B cell (primary cell): ENCODE measurements at regions not wholly inside any gene's neighbourhood (a gene's known extent, or its start where the extent isn't known, plus 50 kb on each side); places are given as distances from the start of the nearest gene placed in this dataset.

Experiments used
- ATAC-seq: fragments of 200-7000 bp; cut with Tn5 transposase; one replicate; pipeline ENCODE4 v1.10.0; 2021; ENCODE audit warnings: low read depth, mild to moderate bottlenecking, moderate number of reproducible peaks, moderate library complexity
- CTCF ChIA-PET: fragments of 350-600 bp; sonication (Branson Sonifier 250); formaldehyde crosslinking; loops from one replicate; lab custom pipeline; 2021; ENCODE audit warnings: antibody characterized with exemption, inconsistent platforms; lab: Charles Lee
- POLR2A ChIA-PET: fragments of 350-600 bp; sonication (Branson Sonifier 250); formaldehyde crosslinking; loops from one replicate; lab custom pipeline; 2021; ENCODE audit warnings: antibody characterized with exemption; lab: Charles Lee
- DNase-seq: peaks from one replicate; pipeline ENCODE4 v3.0.0; 2013
- H2AFZ ChIP-seq: 2 replicates; pipeline ENCODE4 v1.6.1; 2012; ENCODE audit warnings: mild to moderate bottlenecking, low read depth, low read length; ENCODE audit not compliant: insufficient read depth, poor library complexity, severe bottlenecking
- H3K27ac ChIP-seq, 2 donors: 1 replicate in 1 of 2; 2 replicates in 1 of 2; pipeline ENCODE4 v1.5.1; 2012 to 2013; ENCODE audit warnings: low read length in 2 of 2, mild to moderate bottlenecking in 2 of 2, moderate library complexity in 1 of 2
- H3K27me3 ChIP-seq, 4 experiments: fragments of 200-600 bp in 1 of 4; sonication (generic) in 1 of 4; replicated peaks in 1 of 4; 1 replicate in 2 of 4; 2 replicates in 2 of 4; pipeline versions ENCODE4 v1.6.1 to v1.7.0; 2013 to 2016; ENCODE audit warnings: low read length in 3 of 4, mild to moderate bottlenecking in 2 of 4, mixed read lengths in 1 of 4, moderate library complexity in 1 of 4; ENCODE audit not compliant: insufficient read depth in 4 of 4, control insufficient read depth in 3 of 4; ENCODE audit errors: control extremely low read depth in 1 of 4
- H3K36me3 ChIP-seq, 2 experiments: replicated peaks in 1 of 2; 1 replicate in 1 of 2; 2 replicates in 1 of 2; pipeline versions ENCODE4 v1.6.1 to v1.7.1; 2013; ENCODE audit warnings: low read length in 1 of 2; ENCODE audit not compliant: insufficient read depth in 2 of 2, control insufficient read depth in 1 of 2; ENCODE audit errors: control extremely low read depth in 1 of 2, extremely low read depth in 1 of 2
- H3K4me1 ChIP-seq, 2 donors: fragments of 200-600 bp in 1 of 2; sonication (generic) in 1 of 2; 1 replicate in 1 of 2; 2 replicates in 1 of 2; pipeline versions ENCODE4 v1.5.1 to v1.6.1; 2013 to 2017; ENCODE audit warnings: low read length in 2 of 2; ENCODE audit not compliant: control insufficient read depth in 2 of 2, insufficient read depth in 2 of 2
- H3K4me2 ChIP-seq: replicated peaks from 2 replicates; pipeline ENCODE3; 2012; ENCODE audit warnings: mild to moderate bottlenecking, low read depth, low read length; ENCODE audit not compliant: poor library complexity, severe bottlenecking
- H3K4me3 ChIP-seq, 5 experiments: fragments of 200-600 bp in 1 of 5; sonication (generic) in 1 of 5; 1 replicate in 3 of 5; 2 replicates in 2 of 5; pipeline versions ENCODE4 v1.5.1 to v1.7.0; 2011 to 2016; ENCODE audit warnings: low read length in 4 of 5, mild to moderate bottlenecking in 4 of 5, low read depth in 2 of 5, control low read depth in 1 of 5, moderate library complexity in 1 of 5; ENCODE audit not compliant: insufficient read depth in 1 of 5; ENCODE audit errors: control extremely low read depth in 1 of 5, extremely low read depth in 1 of 5
- H3K79me2 ChIP-seq: fragments of 200-600 bp; sonication (generic); one replicate; pipeline ENCODE4 v1.6.0; 2016; ENCODE audit warnings: low read length; ENCODE audit not compliant: control insufficient read depth, insufficient read depth
- H3K9ac ChIP-seq: fragments of 200-600 bp; sonication (generic); 2 replicates; pipeline ENCODE4 v1.6.1; 2017; ENCODE audit warnings: mild to moderate bottlenecking, low read length, moderate library complexity
- H3K9me3 ChIP-seq, 3 donors: one replicate each; pipeline versions ENCODE4 v1.6.1 to v1.7.1; 2013; ENCODE audit warnings: low read length in 2 of 3; ENCODE audit not compliant: control insufficient read depth in 2 of 3, insufficient read depth in 1 of 3; ENCODE audit errors: control extremely low read depth in 1 of 3
- H4K20me1 ChIP-seq: 2 replicates; pipeline ENCODE4 v1.6.0; 2012; ENCODE audit warnings: mild to moderate bottlenecking, low read length; ENCODE audit not compliant: insufficient read depth, control insufficient read depth, poor library complexity, severe bottlenecking
- H3K27ac Mint-ChIP-seq: one replicate; pipeline ENCODE4 v1.8.0; 2021; ENCODE audit warnings: mixed read lengths
- H3K27me3 Mint-ChIP-seq: one replicate; pipeline ENCODE4 v1.8.0; 2021; ENCODE audit warnings: mixed read lengths
- H3K4me1 Mint-ChIP-seq: one replicate; pipeline ENCODE4 v1.8.0; 2021; ENCODE audit warnings: mixed read lengths
- H3K4me3 Mint-ChIP-seq: one replicate; pipeline ENCODE4 v1.8.0; 2021; ENCODE audit warnings: mixed read lengths
- H3K9me3 Mint-ChIP-seq: one replicate; pipeline ENCODE4 v1.8.0; 2022; ENCODE audit warnings: mixed read lengths; ENCODE audit not compliant: insufficient read depth
- EZH2 ChIP-seq: IDR thresholded peaks from 2 replicates; pipeline ENCODE4 v1.6.1; 2012; ENCODE audit warnings: borderline replicate concordance, low read depth, mild to moderate bottlenecking, moderate library complexity, low read length; ENCODE audit not compliant: insufficient read depth, poor library complexity, severe bottlenecking
- WGBS: methylation state at CpG from one replicate; pipeline ENCODE4 v1.1.5; 2013; ENCODE audit warnings: missing lambda C conversion rate; ENCODE audit not compliant: insufficient coverage; 5-methylcytosine and 5-hydroxymethylcytosine counted together
- intact Hi-C: fragments of 100-400 bp; cut with micrococcal nuclease; formaldehyde crosslinking; loops from one replicate; pipeline ENCODE4 v1.10.0; 2022
- TF ChIP-seq, protein P1 (sequence below): fragments of 200-600 bp; IDR thresholded peaks from one replicate; pipeline ENCODE4 v1.8.0; 2022; ENCODE audit warnings: antibody characterized with exemption, mild to moderate bottlenecking

DNA sequence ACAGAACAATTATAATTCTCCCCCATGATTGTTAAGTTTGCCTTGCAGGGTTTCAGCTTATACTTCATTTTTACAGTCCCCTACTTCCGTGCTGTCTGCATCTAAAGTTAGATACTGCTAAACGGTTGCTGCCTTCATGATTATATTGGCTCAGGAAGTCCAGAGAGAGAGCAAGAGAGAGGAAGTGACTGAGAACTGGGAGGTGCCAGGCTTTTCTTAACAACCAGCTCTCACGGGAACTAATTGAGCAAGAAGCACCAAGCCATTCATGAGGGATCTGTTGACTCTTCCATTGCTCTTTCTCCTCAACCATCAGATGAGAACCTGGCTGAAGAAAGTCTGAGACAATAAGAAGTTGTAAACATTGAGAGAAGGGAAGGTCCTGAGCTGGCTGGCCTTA lies 125.5 kb upstream of the SIX2 start:
- Histone ChIP-seq H3K4me2 (peak overlapping the region; percentile 31), H3K9ac (no peak overlapping the region), H3K4me3 (no peak overlapping the region), H3K27ac (no peak overlapping the region), H4K20me1 (no peaks in the 10 kb centered on the region), H3K36me3 (no peaks in the 10 kb centered on the region), H3K79me2 (no peaks in the 10 kb centered on the region), H3K27me3 (no peaks in the 10 kb centered on the region), H3K9me3 (peaks cover 0 to 4% (median 0%) of the 10 kb centered on the region in 3 donors), H3K4me1 (peaks cover 21 to 33% of the 10 kb centered on the region in 2 donors), H2AFZ (peak overlapping the region; percentile 61)
- Mint-ChIP-seq H3K4me1 (peaks cover 33% of the 10 kb centered on the region), H3K4me3 (peak overlapping the region; percentile 20), H3K27me3 (no peaks in the 10 kb centered on the region), H3K9me3 (no peaks in the 10 kb centered on the region), H3K27ac (no peak overlapping the region)
- ChIA-PET CTCF (interaction anchor here (0.6 kb wide), 1 partner anchor 56 kb away, joined by 4 read pairs; no protein-coding TSS in a partner anchor), POLR2A (no interaction called here)
- WGBS: no CpG with 5 or more reads among the region's 3 CpGs
- no peak for TF ChIP-seq EZH2
- TF ChIP-seq, protein P1, sequence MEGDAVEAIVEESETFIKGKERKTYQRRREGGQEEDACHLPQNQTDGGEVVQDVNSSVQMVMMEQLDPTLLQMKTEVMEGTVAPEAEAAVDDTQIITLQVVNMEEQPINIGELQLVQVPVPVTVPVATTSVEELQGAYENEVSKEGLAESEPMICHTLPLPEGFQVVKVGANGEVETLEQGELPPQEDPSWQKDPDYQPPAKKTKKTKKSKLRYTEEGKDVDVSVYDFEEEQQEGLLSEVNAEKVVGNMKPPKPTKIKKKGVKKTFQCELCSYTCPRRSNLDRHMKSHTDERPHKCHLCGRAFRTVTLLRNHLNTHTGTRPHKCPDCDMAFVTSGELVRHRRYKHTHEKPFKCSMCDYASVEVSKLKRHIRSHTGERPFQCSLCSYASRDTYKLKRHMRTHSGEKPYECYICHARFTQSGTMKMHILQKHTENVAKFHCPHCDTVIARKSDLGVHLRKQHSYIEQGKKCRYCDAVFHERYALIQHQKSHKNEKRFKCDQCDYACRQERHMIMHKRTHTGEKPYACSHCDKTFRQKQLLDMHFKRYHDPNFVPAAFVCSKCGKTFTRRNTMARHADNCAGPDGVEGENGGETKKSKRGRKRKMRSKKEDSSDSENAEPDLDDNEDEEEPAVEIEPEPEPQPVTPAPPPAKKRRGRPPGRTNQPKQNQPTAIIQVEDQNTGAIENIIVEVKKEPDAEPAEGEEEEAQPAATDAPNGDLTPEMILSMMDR: no peak
- intact Hi-C loops: no loop called here
- DNase-seq (peak; percentile 10), ATAC-seq (no peak)

DNA sequence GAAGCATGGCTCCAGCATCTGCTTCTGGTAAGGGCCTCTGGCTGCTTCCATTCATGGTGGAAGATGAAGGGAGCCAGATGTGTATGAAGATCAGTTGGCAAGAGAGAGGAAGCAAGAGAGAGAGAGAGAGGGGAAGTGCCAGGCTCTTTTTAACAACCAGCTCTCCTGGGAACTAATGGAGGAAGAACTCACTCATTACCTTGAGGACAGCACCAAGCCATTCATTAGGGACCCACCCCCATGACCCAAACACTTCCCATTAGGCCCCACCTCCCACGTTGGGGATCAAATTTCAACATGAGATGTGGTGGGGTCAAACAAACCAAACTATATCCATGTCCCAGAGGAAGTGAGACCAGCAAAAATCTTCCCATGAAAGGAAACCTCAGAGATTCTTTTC lies 124.8 kb upstream of the SIX2 start:
- ChIA-PET POLR2A (no interaction called here), CTCF (no interaction called here)
- no peaks in the 10 kb centered on the region for H3K27me3 ChIP-seq
- ATAC-seq (no peak), DNase-seq (no peak)
- peaks cover 21 to 33% of the 10 kb centered on the region in 2 donors for H3K4me1 ChIP-seq
- Mint-ChIP-seq H3K27ac (no peak overlapping the region), H3K4me3 (no peak overlapping the region), H3K9me3 (no peaks in the 10 kb centered on the region), H3K27me3 (no peaks in the 10 kb centered on the region), H3K4me1 (peaks cover 33% of the 10 kb centered on the region)
- WGBS: no CpG with 5 or more reads among the region's 1 CpG
- no peaks in the 10 kb centered on the region for H4K20me1 ChIP-seq
- no peak overlapping the region for H3K27ac ChIP-seq
- TF ChIP-seq, protein P1: no peak
- no peak for TF ChIP-seq EZH2
- no peak overlapping the region for H3K4me3 ChIP-seq
- no peak overlapping the region for H3K4me2 ChIP-seq
- H3K9ac ChIP-seq: no peak overlapping the region
- peaks cover 0 to 4% (median 0%) of the 10 kb centered on the region in 3 donors for H3K9me3 ChIP-seq
- H3K79me2 ChIP-seq: no peaks in the 10 kb centered on the region
- H3K36me3 ChIP-seq: no peaks in the 10 kb centered on the region
- peak overlapping the region; percentile 61 for H2AFZ ChIP-seq
- intact Hi-C loops: no loop called here
